ENCODE measurements at regions not wholly inside any gene's neighbourhood (a gene's known extent, or its start where the extent isn't known, plus 50 kb on each side); places are given as distances from the start of the nearest gene placed in this dataset.

GRCh38 chr2:188022389-188022788 is 269.3 kb upstream of the GULP1 start:
- no TSS peak for BruUV-seq (replicated peaks)
- intact Hi-C loops (cut with micrococcal nuclease), result no loop called here
- Mint-ChIP-seq H3K27ac (ENCODE audit: low read depth, unreplicated experiment) (no peak overlapping the region), H3K4me3 (ENCODE audit: unreplicated experiment) (no peak overlapping the region), H3K4me1 (ENCODE audit: insufficient read depth, unreplicated experiment) (no peaks in the 10 kb centered on the region), H3K36me3 (ENCODE audit: insufficient read depth, unreplicated experiment) (no peaks in the 10 kb centered on the region), H3K27me3 (ENCODE audit: insufficient read depth, unreplicated experiment) (no peaks in the 10 kb centered on the region), H3K9me3 (ENCODE audit: unreplicated experiment) (no peaks in the 10 kb centered on the region)
- DNase-seq (ENCODE audit: unreplicated experiment), result no peak
- POLR2A ChIA-PET, result no interaction called here
- CTCF ChIA-PET, result interaction anchor here (1.5 kb wide), 1 partner anchor 48 kb away, joined by 3 read pairs; no protein-coding TSS in a partner anchor
- no peak for TF ChIP-seq CTCF (IDR thresholded peaks at IDR 0.05; ENCODE audit: unreplicated experiment)

- TF ChIP-seq CTCF (IDR thresholded peaks at IDR 0.05; ENCODE audit: unreplicated experiment), result no peak
- no peak for DNase-seq (ENCODE audit: unreplicated experiment)
- Mint-ChIP-seq H3K36me3 (ENCODE audit: insufficient read depth, unreplicated experiment) (no peaks in the 10 kb centered on the region), H3K9me3 (ENCODE audit: unreplicated experiment) (no peaks in the 10 kb centered on the region), H3K27ac (ENCODE audit: low read depth, unreplicated experiment) (no peak overlapping the region), H3K4me3 (ENCODE audit: unreplicated experiment) (no peak overlapping the region), H3K4me1 (ENCODE audit: insufficient read depth, unreplicated experiment) (no peaks in the 10 kb centered on the region), H3K27me3 (ENCODE audit: insufficient read depth, unreplicated experiment) (no peaks in the 10 kb centered on the region)
- CTCF ChIA-PET, result no interaction called here
- POLR2A ChIA-PET, result no interaction called here
- no TSS peak for BruUV-seq (replicated peaks)
- intact Hi-C loops (cut with micrococcal nuclease), result no loop called here
Measured at GRCh38 chr2:188023035-188023434, 268.6 kb upstream of the GULP1 start.

- ChIA-PET CTCF (no interaction called here), POLR2A (no interaction called here)
- Mint-ChIP-seq H3K4me1 (ENCODE audit: insufficient read depth, unreplicated experiment) (no peaks in the 10 kb centered on the region), H3K36me3 (ENCODE audit: insufficient read depth, unreplicated experiment) (no peaks in the 10 kb centered on the region), H3K9me3 (ENCODE audit: unreplicated experiment) (no peaks in the 10 kb centered on the region), H3K27me3 (ENCODE audit: insufficient read depth, unreplicated experiment) (no peaks in the 10 kb centered on the region), H3K4me3 (ENCODE audit: unreplicated experiment) (no peak overlapping the region), H3K27ac (ENCODE audit: low read depth, unreplicated experiment) (no peak overlapping the region)
- no TSS peak for BruUV-seq (replicated peaks)
- intact Hi-C loops (cut with micrococcal nuclease), result no loop called here
- DNase-seq (ENCODE audit: unreplicated experiment), result peak; percentile 5
- TF ChIP-seq CTCF (IDR thresholded peaks at IDR 0.05; ENCODE audit: unreplicated experiment), result no peak
Measured at GRCh38 chr2:188024811-188025210, 266.9 kb upstream of the GULP1 start.

GRCh38 chr2:188028739-188029138 is 262.9 kb upstream of the GULP1 start:
- Mint-ChIP-seq H3K27me3 (ENCODE audit: insufficient read depth, unreplicated experiment) (no peaks in the 10 kb centered on the region), H3K9me3 (ENCODE audit: unreplicated experiment) (no peaks in the 10 kb centered on the region), H3K4me3 (ENCODE audit: unreplicated experiment) (no peak overlapping the region), H3K36me3 (ENCODE audit: insufficient read depth, unreplicated experiment) (no peaks in the 10 kb centered on the region), H3K27ac (ENCODE audit: low read depth, unreplicated experiment) (no peak overlapping the region), H3K4me1 (ENCODE audit: insufficient read depth, unreplicated experiment) (no peaks in the 10 kb centered on the region)
- BruUV-seq (replicated peaks), result no TSS peak
- ChIA-PET POLR2A (no interaction called here), CTCF (no interaction called here)
- TF ChIP-seq CTCF (IDR thresholded peaks at IDR 0.05; ENCODE audit: unreplicated experiment), result no peak
- intact Hi-C loops (cut with micrococcal nuclease), result no loop called here
- DNase-seq (ENCODE audit: unreplicated experiment), result no peak

All from MCF 10A (cell line).